Nephron progenitor cell (in vitro differentiated cells): ENCODE measurements at regions not wholly inside any gene's neighbourhood (a gene's known extent, or its start where the extent isn't known, plus 50 kb on each side); places are given as distances from the start of the nearest gene placed in this dataset.

Source experiments
- DNase-seq: peaks from one replicate; pipeline ENCODE4 v3.0.0; 2021
- H3K27ac Mint-ChIP-seq: 2 replicates; pipeline ENCODE4 v1.8.0; 2021; ENCODE audit warnings: mild to moderate bottlenecking, moderate library complexity, mixed read lengths
- H3K27me3 Mint-ChIP-seq: 2 replicates; pipeline ENCODE4 v1.8.0; 2021; ENCODE audit warnings: mild to moderate bottlenecking, low read depth, mixed read lengths; ENCODE audit not compliant: poor library complexity
- H3K36me3 Mint-ChIP-seq: 2 replicates; pipeline ENCODE4 v1.8.0; 2021; ENCODE audit warnings: low read depth, mixed read lengths
- H3K4me1 Mint-ChIP-seq: 2 replicates; pipeline ENCODE4 v1.8.0; 2021; ENCODE audit warnings: mixed read lengths
- H3K4me3 Mint-ChIP-seq: 2 replicates; pipeline ENCODE4 v1.8.0; 2021; ENCODE audit warnings: mild to moderate bottlenecking, moderate library complexity, mixed read lengths
- H3K9me3 Mint-ChIP-seq: 2 replicates; pipeline ENCODE4 v1.8.0; 2021; ENCODE audit warnings: mild to moderate bottlenecking, moderate library complexity, mixed read lengths
- CTCF ChIP-seq: fragments of 200-600 bp; sonication (generic); IDR thresholded peaks from 2 replicates; pipeline ENCODE4 v1.5.0; 2021; ENCODE audit warnings: antibody characterized with exemption

- Mint-ChIP-seq H3K27ac (no peak overlapping the region), H3K4me3 (no peak overlapping the region), H3K9me3 (no peaks in the 10 kb centered on the region), H3K4me1 (peaks cover 45% of the 10 kb centered on the region), H3K36me3 (no peaks in the 10 kb centered on the region), H3K27me3 (peaks cover 12% of the 10 kb centered on the region)
- DNase-seq, result no peak
- no peak for TF ChIP-seq CTCF
Measured at GRCh38 chr2:128786741-128787478, 468.2 kb upstream of the HS6ST1 start.

- H3K4me3 Mint-ChIP-seq, result no peak overlapping the region
- H3K27ac Mint-ChIP-seq, result no peak overlapping the region
- TF ChIP-seq CTCF, result no peak
- H3K4me1 Mint-ChIP-seq, result peaks cover 41% of the 10 kb centered on the region
- no peaks in the 10 kb centered on the region for H3K9me3 Mint-ChIP-seq
- no peaks in the 10 kb centered on the region for H3K36me3 Mint-ChIP-seq
- DNase-seq, result no peak
- peaks cover 12% of the 10 kb centered on the region for H3K27me3 Mint-ChIP-seq
Measured at GRCh38 chr2:128787616-128788015, 468.9 kb upstream of the HS6ST1 start.

- DNase-seq, result no peak
- Mint-ChIP-seq H3K4me3 (no peak overlapping the region), H3K4me1 (peaks cover 41% of the 10 kb centered on the region), H3K36me3 (no peaks in the 10 kb centered on the region), H3K9me3 (no peaks in the 10 kb centered on the region), H3K27me3 (peaks cover 8% of the 10 kb centered on the region), H3K27ac (no peak overlapping the region)
- TF ChIP-seq CTCF, result no peak
Measured at GRCh38 chr2:128788636-128789220, 470.1 kb upstream of the HS6ST1 start.

GRCh38 chr2:128789221-128789620 lies 470.6 kb upstream of the HS6ST1 start:
- Mint-ChIP-seq H3K27me3 (peaks cover 8% of the 10 kb centered on the region), H3K27ac (peak overlapping the region; percentile 39), H3K36me3 (no peaks in the 10 kb centered on the region), H3K4me1 (peaks cover 43% of the 10 kb centered on the region), H3K9me3 (no peaks in the 10 kb centered on the region), H3K4me3 (no peak overlapping the region)
- no peak for DNase-seq
- TF ChIP-seq CTCF, result no peak

- Mint-ChIP-seq H3K36me3 (no peaks in the 10 kb centered on the region), H3K4me3 (no peak overlapping the region), H3K27me3 (peaks cover 12% of the 10 kb centered on the region), H3K9me3 (no peaks in the 10 kb centered on the region), H3K4me1 (peaks cover 41% of the 10 kb centered on the region), H3K27ac (no peak overlapping the region)
- no peak for DNase-seq
- no peak for TF ChIP-seq CTCF
Measured at GRCh38 chr2:128789776-128790455, 471.2 kb upstream of the HS6ST1 start.
